CD4-positive, alpha-beta T cell (primary cell): ENCODE measurements at regions not wholly inside any gene's neighbourhood (a gene's known extent, or its start where the extent isn't known, plus 50 kb on each side); places are given as distances from the start of the nearest gene placed in this dataset.
"Not testable (repeated sequence)": the region's sequence is repeated elsewhere in the genome, so short reads cannot be mapped to it uniquely, and the experiment has no call there.

Source experiments
- ATAC-seq: fragments of 200-7000 bp; cut with Tn5 transposase; one replicate; pipeline ENCODE4 v1.10.0; 2022; ENCODE audit warnings: mild to moderate bottlenecking; ENCODE audit not compliant: poor library complexity
- CTCF ChIA-PET: fragments of 350-600 bp; sonication (Branson Sonifier 250); formaldehyde crosslinking; loops from one replicate; lab custom pipeline; 2021; ENCODE audit warnings: antibody characterized with exemption, inconsistent platforms; lab: Charles Lee
- POLR2A ChIA-PET: fragments of 350-600 bp; sonication (Branson Sonifier 250); formaldehyde crosslinking; loops from one replicate; lab custom pipeline; 2021; ENCODE audit warnings: antibody characterized with exemption, inconsistent platforms; lab: Charles Lee
- DNase-seq, 14 experiments: peaks; one replicate each; pipeline ENCODE4 v3.0.0-alpha.2; 2013 to 2020; ENCODE audit warnings: mixed read lengths in 2 of 14
- H3K27ac ChIP-seq, 2 donors: one replicate each; pipeline versions ENCODE4 v1.5.1 to v1.7.0; 2013; ENCODE audit warnings: low read length in 2 of 2, low read depth in 1 of 2, mild to moderate bottlenecking in 1 of 2
- H3K27me3 ChIP-seq, 2 experiments: 1 replicate in 1 of 2; 2 replicates in 1 of 2; pipeline versions ENCODE4 v1.6.1 to v1.7.0; 2013; ENCODE audit warnings: low read length in 2 of 2, control low read depth in 1 of 2, mild to moderate bottlenecking in 1 of 2, moderate library complexity in 1 of 2; ENCODE audit not compliant: insufficient read depth in 2 of 2, control insufficient read depth in 1 of 2
- H3K36me3 ChIP-seq: one replicate; pipeline ENCODE4 v1.6.1; 2013; ENCODE audit warnings: low read length, control low read depth; ENCODE audit not compliant: insufficient read depth
- H3K4me1 ChIP-seq: one replicate; pipeline ENCODE4 v1.6.1; 2013; ENCODE audit warnings: low read length, control low read depth; ENCODE audit not compliant: insufficient read depth
- H3K4me3 ChIP-seq: one replicate; pipeline ENCODE4 v1.5.1; 2013; ENCODE audit warnings: mild to moderate bottlenecking, low read length, moderate library complexity
- H3K9me3 ChIP-seq, 2 experiments: 1 replicate in 1 of 2; 2 replicates in 1 of 2; pipeline versions ENCODE4 v1.6.1 to v1.7.0; 2013; ENCODE audit warnings: low read length in 2 of 2, mild to moderate bottlenecking in 2 of 2, control low read depth in 1 of 2, moderate library complexity in 1 of 2; ENCODE audit not compliant: control insufficient read depth in 1 of 2, insufficient read depth in 1 of 2
- H3K27ac Mint-ChIP-seq: one replicate; pipeline ENCODE4 v1.8.0; 2020; ENCODE audit warnings: mixed read lengths
- H3K27me3 Mint-ChIP-seq: one replicate; pipeline ENCODE4 v1.8.0; 2021; ENCODE audit warnings: mixed read lengths
- H3K36me3 Mint-ChIP-seq: one replicate; pipeline ENCODE4 v1.8.0; 2021; ENCODE audit warnings: low read depth, mixed read lengths
- H3K4me1 Mint-ChIP-seq: one replicate; pipeline ENCODE4 v1.8.0; 2021; ENCODE audit warnings: low read depth, mixed read lengths
- H3K4me3 Mint-ChIP-seq: one replicate; pipeline ENCODE4 v1.8.0; 2020; ENCODE audit warnings: mild to moderate bottlenecking, mixed read lengths
- H3K9me3 Mint-ChIP-seq: one replicate; pipeline ENCODE4 v1.8.0; 2020; ENCODE audit warnings: mixed read lengths
- CTCF ChIP-seq: fragments of 200-600 bp; IDR thresholded peaks from one replicate; pipeline ENCODE4 v1.8.0; 2022; ENCODE audit warnings: antibody characterized with exemption, mild to moderate bottlenecking
- intact Hi-C, 2 experiments: fragments of 100-400 bp; cut with DNase I in 1 of 2; cut with micrococcal nuclease in 1 of 2; formaldehyde crosslinking; loops; one replicate each; pipeline versions ENCODE4 v1.15.1 to v1.9.0; 2023 to 2025; cut with DNase I, micrococcal nuclease

GRCh38 chr3:194872669-194872977 lies 186.9 kb downstream of the FAM43A start:
- Mint-ChIP-seq H3K4me1 (no peaks in the 10 kb centered on the region), H3K27me3 (peaks cover 9% of the 10 kb centered on the region), H3K36me3 (no peaks in the 10 kb centered on the region), H3K4me3 (no peak overlapping the region), H3K27ac (no peak overlapping the region), H3K9me3 (no peaks in the 10 kb centered on the region)
- intact Hi-C loops, result no loop called here
- H3K27ac ChIP-seq, result no peak overlapping the region
- peaks cover 0 to 6% of the 10 kb centered on the region in 2 experiments for H3K27me3 ChIP-seq
- DNase-seq, result no peak
- no peaks in the 10 kb centered on the region for H3K36me3 ChIP-seq
- no peaks in the 10 kb centered on the region for H3K9me3 ChIP-seq
- H3K4me3 ChIP-seq, result no peak overlapping the region
- no peak for TF ChIP-seq CTCF
- ChIA-PET POLR2A (no interaction called here), CTCF (no interaction called here)
- no peak for ATAC-seq
- H3K4me1 ChIP-seq, result no peaks in the 10 kb centered on the region

DNA sequence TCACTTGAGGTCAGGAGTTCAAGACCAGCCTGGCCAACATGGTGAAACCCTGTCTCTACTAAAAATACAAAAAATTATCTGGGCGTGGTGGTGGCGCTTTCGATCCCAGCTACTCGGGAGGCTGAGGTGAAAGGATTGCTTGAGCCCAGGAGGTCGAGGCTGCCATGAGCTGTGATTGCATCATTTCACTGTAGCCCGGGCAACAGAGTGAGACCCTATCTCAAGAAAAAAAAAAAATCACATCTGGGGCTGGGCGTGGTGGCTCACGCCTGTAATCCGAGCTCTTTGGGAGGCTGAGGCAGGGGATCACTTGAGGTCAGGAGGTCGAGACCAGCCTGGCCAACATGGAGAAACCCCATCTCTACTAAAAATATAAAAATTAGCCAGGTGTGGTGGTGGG lies 187.8 kb downstream of the FAM43A start:
- intact Hi-C loops, H3K36me3 Mint-ChIP-seq, H3K4me3 ChIP-seq, H3K27me3 Mint-ChIP-seq, CTCF ChIA-PET, H3K9me3 ChIP-seq, DNase-seq, H3K9me3 Mint-ChIP-seq, H3K4me3 Mint-ChIP-seq, ATAC-seq, POLR2A ChIA-PET, H3K36me3 ChIP-seq, H3K4me1 ChIP-seq, H3K27ac ChIP-seq, H3K27me3 ChIP-seq, H3K4me1 Mint-ChIP-seq, H3K27ac Mint-ChIP-seq: not testable (repeated sequence)

DNA sequence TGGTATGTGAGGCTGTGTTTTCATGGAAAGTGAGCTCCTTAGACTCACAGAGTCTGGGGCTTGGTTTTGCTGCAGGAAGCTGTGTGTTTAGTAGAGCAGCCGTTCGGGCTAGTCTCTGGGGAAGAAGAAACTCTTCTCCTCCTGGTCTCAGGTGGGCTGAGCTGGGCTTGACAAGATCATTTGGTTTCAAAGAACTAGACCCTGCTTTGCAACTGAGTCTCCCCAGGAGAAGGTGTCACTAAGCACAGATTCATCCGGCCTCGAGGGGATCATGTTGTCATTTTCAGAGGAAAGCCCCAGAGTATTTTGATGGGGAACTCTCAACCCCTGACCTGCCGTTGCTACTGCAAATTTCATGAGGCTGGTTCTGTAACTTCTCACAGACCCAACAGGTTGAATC lies 188.5 kb downstream of the FAM43A start:
- no peaks in the 10 kb centered on the region for H3K36me3 ChIP-seq
- Mint-ChIP-seq H3K4me3 (no peak overlapping the region), H3K27me3 (no peaks in the 10 kb centered on the region), H3K27ac (no peak overlapping the region), H3K4me1 (peaks cover 3% of the 10 kb centered on the region), H3K9me3 (no peaks in the 10 kb centered on the region), H3K36me3 (no peaks in the 10 kb centered on the region)
- H3K27ac ChIP-seq, result no peak overlapping the region
- CTCF ChIA-PET, result no interaction called here
- ATAC-seq (no peak), DNase-seq (no peak)
- no peaks in the 10 kb centered on the region for H3K9me3 ChIP-seq
- POLR2A ChIA-PET, result no interaction called here
- no peaks in the 10 kb centered on the region for H3K27me3 ChIP-seq
- no peak for TF ChIP-seq CTCF
- no peak overlapping the region for H3K4me3 ChIP-seq
- H3K4me1 ChIP-seq, result peaks cover 3% of the 10 kb centered on the region
- intact Hi-C loops, result no loop called here

GRCh38 chr3:194874783-194875182 lies 189.1 kb downstream of the FAM43A start:
- H3K4me3 Mint-ChIP-seq, result no peak overlapping the region
- TF ChIP-seq CTCF, result no peak
- Histone ChIP-seq H3K27ac (no peak overlapping the region), H3K4me3 (no peak overlapping the region), H3K36me3 (no peaks in the 10 kb centered on the region), H3K9me3 (no peaks in the 10 kb centered on the region), H3K4me1 (peaks cover 7% of the 10 kb centered on the region), H3K27me3 (no peaks in the 10 kb centered on the region)
- ChIA-PET POLR2A (no interaction called here), CTCF (no interaction called here)
- intact Hi-C loops, result no loop called here
- H3K36me3 Mint-ChIP-seq, result no peaks in the 10 kb centered on the region
- DNase-seq (no peak), ATAC-seq (no peak)
- H3K9me3 Mint-ChIP-seq, result no peaks in the 10 kb centered on the region
- H3K4me1 Mint-ChIP-seq, result peaks cover 8% of the 10 kb centered on the region
- no peak overlapping the region for H3K27ac Mint-ChIP-seq
- no peaks in the 10 kb centered on the region for H3K27me3 Mint-ChIP-seq
